ENCODE measurements at regions not wholly inside any gene's neighbourhood (a gene's known extent, or its start where the extent isn't known, plus 50 kb on each side); places are given as distances from the start of the nearest gene placed in this dataset.
"Not testable (repeated sequence)": the region's sequence is repeated elsewhere in the genome, so short reads cannot be mapped to it uniquely, and the experiment has no call there.

DNA sequence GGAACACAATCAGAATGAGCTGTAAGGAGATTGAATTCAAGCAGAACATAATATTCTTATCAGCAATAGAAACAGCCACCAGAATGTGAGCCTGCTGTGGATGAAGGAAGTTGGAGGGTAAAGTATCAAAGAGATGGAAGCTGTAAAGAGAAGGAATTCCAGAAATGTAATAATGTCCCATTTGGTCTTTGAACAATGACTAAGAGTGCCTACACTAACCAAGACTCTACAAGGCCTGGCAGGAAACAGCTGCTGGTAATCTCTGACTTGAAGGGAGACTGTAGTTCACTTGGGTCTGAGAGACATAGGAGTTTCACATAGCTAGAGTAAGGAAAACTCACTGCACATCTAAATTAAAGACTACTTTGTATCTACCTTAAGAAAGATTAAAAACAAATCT, 1176.0 kb upstream of the ALCAM start:
- DNase-seq = no peak

DNA sequence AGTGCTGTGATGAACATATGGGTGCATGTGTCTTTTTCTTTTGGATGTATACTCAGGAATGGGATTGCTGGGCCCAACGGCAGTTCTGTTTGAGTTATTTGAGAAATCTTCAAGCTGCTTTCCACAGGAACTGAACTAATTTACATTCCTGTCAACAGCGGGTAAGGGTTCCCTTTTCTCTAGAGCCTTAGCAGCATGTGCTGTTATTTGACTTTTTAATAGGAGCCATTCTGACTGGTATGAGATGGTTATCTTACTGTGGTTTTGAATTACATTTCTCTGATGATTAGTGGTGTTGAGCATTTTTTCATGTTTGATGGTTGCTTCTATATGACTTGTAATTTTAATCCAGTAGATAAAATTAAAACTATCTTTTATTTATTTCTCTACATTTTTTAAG, 1168.6 kb upstream of the ALCAM start:
- no peak for DNase-seq

GRCh38 chr3:104206925-104207324, 1159.8 kb upstream of the ALCAM start:
- peak; percentile 62 for DNase-seq

DNA sequence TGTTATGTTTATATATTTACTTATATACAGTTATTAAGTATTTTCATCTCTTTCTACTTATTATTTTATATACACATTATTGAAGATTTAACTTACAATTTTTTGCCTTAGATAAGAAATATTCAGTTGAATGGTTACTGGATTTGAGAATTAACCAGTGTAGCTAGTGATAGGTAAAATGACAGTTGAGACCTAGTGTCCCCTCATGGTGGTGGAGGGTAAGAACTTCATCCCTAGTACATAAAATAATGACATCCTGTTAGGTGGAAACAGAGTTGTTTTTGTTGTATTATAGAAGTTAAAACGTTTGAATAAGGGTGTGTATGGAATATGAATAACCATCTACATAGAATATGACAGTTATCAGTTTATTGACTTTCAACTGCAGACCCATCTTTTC, 1152.4 kb upstream of the ALCAM start:
- DNase-seq = no peak

DNA sequence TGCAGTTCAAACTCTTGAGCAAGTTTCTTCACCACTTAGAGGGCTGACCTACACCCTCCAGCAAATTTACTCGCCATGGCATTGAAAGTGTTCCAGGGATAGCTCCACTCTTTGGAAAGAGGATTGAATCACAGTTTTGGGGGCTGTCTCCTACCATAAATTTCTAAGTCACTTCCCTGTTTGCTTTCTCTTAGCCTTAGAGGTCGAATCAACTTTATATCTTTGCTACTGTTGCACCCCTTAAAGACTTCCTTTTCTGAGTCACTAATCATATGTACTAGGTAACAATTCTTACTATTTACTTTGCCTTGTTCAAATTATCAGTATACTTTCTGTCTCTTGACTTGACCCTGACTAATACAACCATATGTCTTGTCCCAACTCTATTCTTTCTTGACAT, 1151.8 kb upstream of the ALCAM start:
- no peak for DNase-seq

GRCh38 chr3:104219046-104219445, 1147.7 kb upstream of the ALCAM start:
- DNase-seq = peak; percentile 94

- no peak for DNase-seq
These were observed 1132.1 kb upstream of the ALCAM start for GRCh38 chr3:104234442-104235194.

- DNase-seq = no peak
These were observed 1122.0 kb upstream of the ALCAM start for GRCh38 chr3:104244680-104245220.

DNA sequence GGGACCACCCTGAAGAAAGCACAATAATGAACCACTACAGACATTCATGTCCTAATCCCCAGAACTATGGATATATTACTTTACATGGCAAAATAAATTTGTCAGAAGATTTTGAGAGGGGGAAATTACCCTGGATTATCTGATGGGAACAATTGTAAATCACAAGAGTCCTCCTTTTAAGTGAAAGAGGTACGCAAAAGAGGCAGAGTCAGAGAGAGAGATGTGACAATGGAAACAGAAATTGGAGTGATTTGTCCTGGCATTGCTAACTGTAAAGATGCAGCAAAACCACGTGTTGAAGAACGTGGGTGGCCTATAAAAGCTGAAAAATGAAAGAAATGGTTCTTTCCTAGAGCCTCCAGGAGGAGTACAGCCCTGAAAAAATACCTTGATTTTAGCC, 1121.4 kb upstream of the ALCAM start:
- DNase-seq = no peak

- no peak for DNase-seq
These were observed 1120.7 kb upstream of the ALCAM start for GRCh38 chr3:104245981-104246380.

- peak; percentile 86 for DNase-seq
These were observed 1109.2 kb upstream of the ALCAM start for GRCh38 chr3:104257486-104257885.

- no peak for DNase-seq
These were observed 1103.2 kb upstream of the ALCAM start for GRCh38 chr3:104263477-104263876.

DNA sequence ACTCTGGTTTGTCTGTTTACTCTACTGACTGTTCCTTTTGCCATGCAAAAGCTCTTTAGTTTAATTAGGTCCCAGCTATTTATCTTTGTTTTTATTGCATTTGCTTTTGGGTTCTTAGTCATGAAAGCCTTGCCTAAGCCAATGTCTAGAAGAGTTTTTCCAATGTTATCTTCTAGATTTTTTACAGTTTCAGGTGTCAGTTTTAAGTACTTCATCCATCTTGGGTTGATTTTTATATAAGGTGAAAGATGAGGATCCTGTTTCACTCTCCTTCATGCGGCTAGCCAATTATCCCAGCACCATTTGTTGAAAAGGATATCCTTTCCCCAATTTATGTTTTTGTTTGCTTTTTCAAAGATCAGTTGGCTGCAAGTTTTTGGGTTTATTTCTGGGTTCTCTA, 1100.5 kb upstream of the ALCAM start:
- DNase-seq = not testable (repeated sequence)

GRCh38 chr3:104269771-104270170, 1096.9 kb upstream of the ALCAM start:
- no peak for DNase-seq

DNA sequence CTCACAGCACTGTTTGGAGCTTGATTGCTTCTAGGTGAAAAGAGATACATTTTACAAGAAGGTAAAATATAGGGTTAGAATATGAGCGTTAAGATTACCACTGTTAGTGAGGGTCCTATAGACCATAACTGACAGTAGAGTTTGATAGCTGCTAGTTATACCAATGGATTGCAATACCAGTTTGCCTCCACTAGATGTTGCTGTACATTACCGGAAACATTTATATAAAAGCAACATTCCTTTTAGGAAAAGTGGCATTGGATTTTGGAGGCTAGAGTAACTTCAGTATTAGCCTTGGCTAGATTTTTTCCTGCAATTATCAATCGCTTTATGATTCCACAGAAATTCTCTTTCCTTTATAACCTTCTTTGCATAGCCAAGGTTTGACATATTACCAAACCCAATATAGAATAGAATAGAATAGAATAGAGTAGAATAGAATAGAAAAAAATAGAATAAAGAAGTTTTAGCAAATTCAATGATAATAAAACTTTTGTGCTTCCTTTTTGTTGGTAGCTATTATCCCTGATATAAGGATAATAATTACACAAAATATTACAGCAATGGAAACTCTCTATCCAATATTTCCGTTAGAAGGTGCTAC, 1093.6 kb upstream of the ALCAM start:
- DNase-seq = peak; percentile 72

- DNase-seq = no peak
These were observed 1091.5 kb upstream of the ALCAM start for GRCh38 chr3:104275199-104275598.

DNA sequence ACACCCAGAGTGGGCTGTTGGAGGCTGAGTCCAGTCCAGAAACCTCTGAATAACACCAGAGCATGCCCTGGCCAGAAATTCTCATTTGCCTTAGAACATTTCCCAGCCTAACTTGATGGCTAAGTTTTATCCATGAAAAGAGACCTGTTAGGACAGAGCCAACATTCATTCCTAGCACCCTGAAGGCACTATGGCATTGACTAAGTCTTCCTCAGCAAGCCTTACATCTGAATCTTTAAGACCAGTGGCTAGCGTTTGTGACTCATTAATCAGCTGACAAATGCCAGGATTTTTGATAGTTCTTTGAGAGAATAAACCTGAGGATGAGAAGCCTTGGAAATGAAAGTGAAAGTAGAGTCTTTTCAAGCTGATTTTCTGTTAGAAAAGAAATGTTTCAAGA, 1087.1 kb upstream of the ALCAM start:
- peak; percentile 48 for DNase-seq

- no peak for DNase-seq
These were observed 1085.0 kb upstream of the ALCAM start for GRCh38 chr3:104281713-104282112.

DNA sequence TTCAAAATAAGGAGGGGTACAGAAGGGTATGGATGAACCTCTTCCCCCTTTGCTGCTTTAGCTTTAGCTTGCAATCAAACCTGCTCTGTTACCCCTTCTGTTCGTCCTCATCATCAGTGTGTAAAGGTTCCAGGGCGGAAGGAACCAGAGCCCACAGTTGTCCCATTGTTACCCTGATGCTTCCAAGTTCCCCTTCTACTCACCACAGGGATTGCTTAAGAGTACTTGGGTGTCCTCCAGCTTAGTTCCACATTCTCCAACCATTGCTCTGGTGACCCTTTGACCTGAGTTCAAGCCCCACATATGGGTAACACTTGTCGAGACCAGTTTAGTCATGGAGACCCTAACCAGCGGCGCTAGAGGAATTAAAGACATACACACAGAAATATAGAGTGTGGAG, 1080.1 kb upstream of the ALCAM start:
- no peak for DNase-seq

- no peak for DNase-seq
These were observed 1075.3 kb upstream of the ALCAM start for GRCh38 chr3:104291437-104291851.

DNA sequence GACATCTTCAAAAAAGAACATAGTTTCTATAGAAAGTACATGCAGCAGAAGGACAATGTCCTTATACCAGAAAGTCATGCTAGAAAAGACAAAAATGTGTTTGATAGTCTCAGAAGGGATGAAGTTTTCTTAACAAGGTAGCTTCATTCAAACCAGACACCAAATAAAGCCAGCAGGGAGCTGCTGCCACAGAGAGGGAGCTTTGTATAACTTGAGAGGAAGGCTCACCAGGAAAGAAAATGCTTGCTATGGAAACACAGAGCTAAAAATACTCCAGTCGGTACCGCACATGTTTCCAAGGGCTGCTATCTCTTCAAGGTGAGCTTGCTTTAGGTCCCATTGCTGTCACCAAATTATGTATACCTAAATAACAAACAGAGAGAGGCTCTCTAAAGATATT, 1074.8 kb upstream of the ALCAM start:
- DNase-seq = no peak

DNA sequence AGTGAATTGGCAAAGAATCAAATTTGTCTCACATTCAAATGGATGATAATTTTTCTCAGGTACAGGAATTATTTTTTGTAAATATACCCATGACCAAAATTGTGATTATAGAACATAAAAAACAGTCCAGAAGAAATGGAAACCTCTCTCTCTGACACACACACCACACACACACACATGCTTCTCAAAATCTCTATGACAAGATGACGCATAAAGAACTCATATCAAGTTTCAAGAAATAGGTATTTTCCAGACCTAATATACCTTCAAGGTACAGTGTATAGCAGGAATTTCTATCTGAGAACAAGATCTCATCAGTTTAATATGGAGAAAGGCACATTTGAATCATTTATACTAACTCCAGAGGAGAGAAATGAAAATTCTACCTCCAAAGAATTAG, 1069.1 kb upstream of the ALCAM start:
- DNase-seq = no peak

- DNase-seq = no peak
These were observed 1068.0 kb upstream of the ALCAM start for GRCh38 chr3:104298662-104299061.

DNA sequence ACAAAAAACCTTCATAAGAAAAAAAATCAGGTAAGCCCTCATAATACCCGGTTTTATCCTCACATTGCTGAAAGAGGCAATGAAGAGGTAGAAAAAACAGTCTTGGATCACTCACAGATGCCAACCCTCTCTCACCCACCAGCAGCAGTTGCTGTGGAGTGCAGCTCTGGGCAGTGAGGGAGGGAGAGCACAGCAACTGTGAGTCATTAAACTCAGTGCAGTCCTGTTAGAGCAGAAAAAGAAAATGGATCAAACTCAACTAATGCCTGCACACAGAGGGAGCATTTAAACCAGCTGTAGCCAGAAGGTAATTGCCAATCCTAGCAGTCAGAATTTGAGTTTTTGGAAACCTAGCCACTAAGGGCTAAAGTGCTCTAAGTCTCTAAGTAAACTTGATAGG, 1050.6 kb upstream of the ALCAM start:
- no peak for DNase-seq

DNA sequence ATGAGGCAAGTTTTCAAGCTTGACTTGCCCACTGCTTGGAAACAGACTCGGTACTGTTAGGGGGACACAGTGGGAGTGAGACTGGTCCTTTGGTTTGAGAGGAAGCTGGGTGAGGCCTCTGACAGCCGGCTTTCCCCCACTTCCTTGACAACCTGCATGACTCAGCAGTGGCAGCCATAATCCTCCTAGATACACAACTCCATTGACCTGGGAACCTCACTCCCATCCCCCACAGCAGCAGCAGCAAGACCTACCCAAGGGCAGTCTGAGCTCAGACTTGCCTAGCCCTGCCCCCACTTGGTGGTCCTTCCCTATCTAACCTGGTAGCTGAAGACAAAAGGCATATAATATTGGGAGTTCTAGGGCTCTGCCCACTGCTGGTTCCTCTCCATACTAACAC, 1043.5 kb upstream of the ALCAM start:
- peak; percentile 7 for DNase-seq

Measured in NCI-H82 (cell line).